HG02981 (cell line): ENCODE measurements at regions not wholly inside any gene's neighbourhood (a gene's known extent, or its start where the extent isn't known, plus 50 kb on each side); places are given as distances from the start of the nearest gene placed in this dataset.

Source experiments
- ATAC-seq: cut with Tn5 transposase; IDR thresholded peaks from one replicate; pipeline ENCODE4 v1.9.1; 2021; ENCODE audit warnings: mild to moderate bottlenecking, moderate library complexity; ENCODE audit not compliant: unreplicated experiment

GRCh38 chr11:112795142-112795815 is 165.9 kb upstream of the NCAM1 start:
- no peak for ATAC-seq

- no peak for ATAC-seq
These were observed 165.1 kb upstream of the NCAM1 start for GRCh38 chr11:112795911-112796649.

GRCh38 chr11:112797092-112797491 is 164.1 kb upstream of the NCAM1 start:
- ATAC-seq, result no peak

- ATAC-seq, result no peak
These were observed 163.4 kb upstream of the NCAM1 start for GRCh38 chr11:112797648-112798293.

GRCh38 chr11:112801025-112801816 is 160.0 kb upstream of the NCAM1 start:
- ATAC-seq, result no peak

- no peak for ATAC-seq
These were observed 159.5 kb upstream of the NCAM1 start for GRCh38 chr11:112801817-112802088.

- ATAC-seq, result no peak
These were observed 155.6 kb upstream of the NCAM1 start for GRCh38 chr11:112805658-112806057.

GRCh38 chr11:112806256-112806655 is 155.0 kb upstream of the NCAM1 start:
- no peak for ATAC-seq

- no peak for ATAC-seq
These were observed 154.3 kb upstream of the NCAM1 start for GRCh38 chr11:112806876-112807275.

GRCh38 chr11:112809429-112809828 is 151.8 kb upstream of the NCAM1 start:
- no peak for ATAC-seq

GRCh38 chr11:112810951-112811350 is 150.3 kb upstream of the NCAM1 start:
- ATAC-seq, result no peak

- no peak for ATAC-seq
These were observed 149.4 kb upstream of the NCAM1 start for GRCh38 chr11:112811783-112812182.

- no peak for ATAC-seq
These were observed 148.5 kb upstream of the NCAM1 start for GRCh38 chr11:112812729-112813128.

GRCh38 chr11:112814168-112814567 is 147.1 kb upstream of the NCAM1 start:
- ATAC-seq, result no peak

- ATAC-seq, result no peak
These were observed 143.8 kb upstream of the NCAM1 start for GRCh38 chr11:112817376-112817775.

GRCh38 chr11:112822478-112823274 is 138.5 kb upstream of the NCAM1 start:
- ATAC-seq, result no peak

- ATAC-seq, result no peak
These were observed 135.2 kb upstream of the NCAM1 start for GRCh38 chr11:112826026-112826425.

- no peak for ATAC-seq
These were observed 134.4 kb upstream of the NCAM1 start for GRCh38 chr11:112826788-112827187.

- ATAC-seq, result no peak
These were observed 132.8 kb upstream of the NCAM1 start for GRCh38 chr11:112828421-112828820.

- no peak for ATAC-seq
These were observed 131.1 kb upstream of the NCAM1 start for GRCh38 chr11:112829971-112830654.
